TTC549 (cell line): ENCODE measurements at regions not wholly inside any gene's neighbourhood (a gene's known extent, or its start where the extent isn't known, plus 50 kb on each side); places are given as distances from the start of the nearest gene placed in this dataset.

ENCODE experiments used
- FAIRE-seq: peaks from 2 replicates; lab custom pipeline; 2012; peaks lifted over from hg19 to GRCh38; lab: Jason Lieb, UNC

DNA sequence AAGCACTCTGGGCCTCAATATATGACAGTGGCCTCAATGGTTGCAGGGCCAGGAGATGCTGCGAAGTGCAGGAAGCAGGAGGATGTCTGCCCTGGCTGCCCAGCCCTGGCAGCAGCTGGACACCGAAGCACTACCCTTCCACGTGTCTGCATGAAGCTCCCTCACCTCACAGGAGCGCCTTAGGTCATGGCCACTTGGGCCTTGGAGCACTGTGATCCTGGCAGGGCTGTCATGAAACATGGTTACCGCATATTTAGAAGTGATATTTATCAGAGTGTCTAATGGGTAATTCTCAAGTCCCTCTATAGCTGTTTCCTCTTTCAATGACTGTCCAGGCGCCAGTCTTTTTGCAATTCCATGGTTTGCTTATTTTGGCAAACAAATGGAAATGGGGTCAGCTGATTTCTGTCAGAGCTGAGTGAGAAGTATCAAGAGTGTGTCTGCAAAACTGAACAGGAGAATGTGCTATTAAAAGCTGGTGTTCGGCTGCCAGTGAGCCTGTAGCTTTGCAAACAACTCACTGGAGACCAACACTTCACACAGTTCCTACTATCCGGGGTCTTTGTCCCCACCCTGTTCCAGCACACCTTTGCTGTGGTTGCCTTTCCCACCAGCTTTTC lies 285.9 kb downstream of the KIF4B start:
- FAIRE-seq = no peak

DNA sequence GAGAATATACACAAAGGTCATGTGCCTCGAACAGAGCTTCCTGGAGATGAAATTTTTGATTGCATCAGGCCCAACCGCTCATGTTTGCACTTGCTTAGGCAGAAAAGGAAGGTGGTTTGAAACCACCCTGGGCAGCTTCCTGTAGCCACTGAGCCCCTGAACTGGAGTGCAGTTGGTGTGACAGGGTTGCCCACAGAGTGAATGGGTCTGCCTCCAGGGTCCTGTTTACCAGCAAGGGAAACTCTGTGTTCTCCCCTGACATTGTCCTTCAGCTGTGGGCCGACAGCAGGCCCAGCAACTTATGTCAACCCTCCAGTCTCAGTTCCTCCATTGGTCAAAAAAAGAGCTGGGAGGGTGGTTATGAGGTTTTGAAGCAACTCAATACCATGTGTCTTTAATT lies 289.6 kb downstream of the KIF4B start:
- FAIRE-seq = no peak

DNA sequence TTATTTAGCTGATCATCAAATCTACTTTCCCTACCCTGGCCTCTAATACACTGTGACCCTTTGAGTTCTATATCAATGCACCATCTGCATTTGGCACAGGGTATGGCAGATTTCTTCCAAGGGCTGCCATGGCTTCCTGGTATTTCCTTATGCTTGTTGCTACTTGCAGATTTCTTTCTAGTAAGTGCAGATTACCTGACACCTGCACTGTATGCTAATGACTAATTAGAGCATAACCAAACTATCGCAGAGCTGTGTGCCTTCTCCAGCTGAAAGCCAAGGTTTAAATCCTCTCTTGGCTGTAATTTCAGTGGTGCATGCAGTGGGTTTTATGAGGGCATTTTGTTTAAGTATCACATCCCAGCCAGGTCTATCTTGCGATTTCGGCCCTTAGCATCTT lies 293.7 kb downstream of the KIF4B start:
- no peak for FAIRE-seq

DNA sequence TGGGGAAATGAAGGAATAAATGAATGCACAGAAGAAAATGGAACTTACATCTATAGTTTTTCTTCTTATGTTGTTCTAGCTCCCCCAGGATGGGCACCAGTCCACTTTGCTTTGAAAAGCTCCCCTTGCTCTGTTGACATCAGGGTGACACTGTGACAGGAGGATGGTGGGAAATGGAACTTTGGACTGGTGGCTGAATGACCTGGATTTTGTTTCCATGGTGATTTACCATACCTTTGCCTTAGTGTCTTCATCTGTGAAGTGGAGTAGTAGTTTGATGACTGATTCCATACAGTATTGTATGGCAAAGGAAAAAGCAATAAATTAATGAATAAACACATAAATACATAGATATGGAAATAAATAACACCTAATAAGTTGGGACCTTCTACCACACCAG lies 294.7 kb downstream of the KIF4B start:
- no peak for FAIRE-seq

DNA sequence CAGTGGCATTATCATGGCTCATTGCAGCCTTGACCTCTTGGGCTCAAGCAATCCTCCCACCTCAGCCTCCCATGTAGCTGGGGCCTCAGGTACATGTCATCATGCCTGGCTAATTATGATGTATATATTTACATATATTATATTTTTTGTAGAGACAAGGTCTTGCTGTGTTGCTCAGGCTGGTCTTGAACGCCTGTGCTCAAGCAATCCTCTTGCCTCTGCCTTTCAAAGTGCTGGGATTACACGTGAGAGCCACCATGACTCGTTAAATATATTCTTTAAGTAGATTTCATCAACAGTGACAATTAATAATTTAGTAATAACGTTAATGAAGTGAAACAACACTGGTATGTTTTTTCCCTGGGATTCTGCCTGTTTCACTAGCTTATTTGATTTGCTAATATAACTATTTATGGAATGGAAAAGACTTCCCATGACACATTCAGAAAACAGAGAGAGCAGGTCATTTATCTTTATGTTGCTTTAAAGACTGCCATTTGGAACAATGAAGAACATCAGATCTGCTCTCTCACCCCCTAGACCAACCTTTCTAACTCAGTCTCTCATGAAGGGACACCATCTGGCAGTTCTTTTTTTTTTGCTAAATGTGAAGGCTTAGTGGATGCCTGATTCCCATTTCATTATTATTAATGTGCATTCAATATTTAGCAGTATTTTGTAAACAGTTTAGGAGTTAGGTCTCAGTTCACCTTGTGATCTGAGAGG lies 295.6 kb downstream of the KIF4B start:
- FAIRE-seq = no peak

DNA sequence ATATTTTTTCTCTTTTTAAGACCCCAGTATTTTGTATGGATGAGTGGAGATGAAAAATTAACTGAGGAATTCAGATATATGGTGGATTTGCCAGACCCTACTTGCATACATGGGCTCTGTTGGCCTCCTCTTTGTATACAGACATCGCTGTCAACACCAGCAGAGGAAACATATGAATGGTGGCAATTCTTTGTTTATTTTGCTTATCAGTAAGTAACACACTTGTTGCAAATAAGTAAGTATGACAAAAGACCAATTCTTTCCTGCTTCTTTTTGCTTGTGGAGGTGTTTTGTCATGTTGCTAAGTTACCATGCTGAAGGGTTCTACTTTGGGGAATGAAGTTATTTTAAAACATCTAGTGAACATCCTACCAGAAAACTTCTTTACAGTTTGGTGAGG lies 298.2 kb downstream of the KIF4B start:
- no peak for FAIRE-seq

DNA sequence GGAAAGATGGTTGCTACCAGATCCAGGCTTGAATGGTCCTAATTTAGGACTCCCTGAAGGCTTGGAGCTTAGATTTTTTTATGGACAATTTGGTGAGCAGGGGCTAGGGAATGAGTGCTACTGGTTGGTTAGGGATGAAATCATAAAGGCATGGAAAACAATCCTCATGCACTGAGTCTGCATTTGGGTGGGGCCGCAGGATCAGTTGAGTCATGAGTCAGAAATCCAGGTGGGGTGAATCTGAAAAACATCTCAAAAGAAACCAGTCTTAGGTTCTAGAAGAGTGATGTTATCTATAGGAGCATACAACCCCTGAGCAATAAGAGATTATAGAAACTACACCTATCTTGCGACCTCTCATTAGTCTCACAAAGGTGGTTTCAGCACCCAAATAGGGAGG lies 300.0 kb downstream of the KIF4B start:
- FAIRE-seq = no peak

DNA sequence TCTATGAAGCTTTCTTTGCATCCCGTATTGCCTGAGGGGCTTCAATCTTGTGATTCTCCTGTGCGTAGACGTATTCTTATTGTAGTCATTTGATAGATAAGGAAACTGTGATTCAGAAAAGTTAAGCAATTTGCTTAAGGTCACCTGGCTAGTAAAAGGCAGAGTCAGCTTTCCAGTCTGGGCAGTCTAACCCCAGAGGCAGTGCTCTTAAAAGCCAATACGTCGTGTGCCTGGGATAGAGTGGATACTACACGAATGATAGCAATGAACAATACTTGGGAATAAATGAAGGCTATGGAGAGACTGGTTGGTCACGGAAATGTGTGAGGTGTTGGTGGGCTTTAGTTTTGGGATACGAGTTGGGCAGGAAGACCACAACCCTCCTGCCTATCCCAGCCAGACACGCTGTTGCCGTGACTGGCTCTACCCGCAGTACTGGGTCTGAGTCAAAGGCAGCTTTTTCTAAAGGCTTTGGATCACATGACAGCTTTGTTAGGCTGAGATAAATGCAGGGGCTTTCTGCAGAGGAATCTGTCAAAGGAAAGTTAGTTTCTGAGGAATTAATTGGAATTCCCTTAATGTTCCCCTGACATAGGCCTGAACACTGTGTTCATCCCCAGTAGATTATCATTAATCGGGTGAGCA lies 302.6 kb downstream of the KIF4B start:
- no peak for FAIRE-seq

DNA sequence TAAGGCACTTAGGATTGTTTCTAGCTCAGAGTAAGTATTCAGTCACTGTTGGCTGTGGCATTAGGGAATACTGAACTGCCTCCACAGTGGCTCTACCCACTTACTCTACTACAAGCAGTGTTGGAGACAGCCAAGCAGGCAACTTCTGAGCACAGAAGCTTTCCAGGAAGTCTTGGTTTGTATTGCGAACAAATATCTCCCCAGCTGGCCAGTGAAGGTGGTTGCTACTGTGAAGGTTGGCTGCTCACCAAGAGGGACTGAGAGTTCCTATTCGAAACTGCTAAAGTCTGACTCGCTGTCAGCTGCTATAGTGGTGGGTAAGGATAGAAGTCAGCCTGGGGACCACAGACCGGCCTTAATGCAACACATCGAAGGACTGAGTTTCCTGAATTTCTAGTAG lies 319.1 kb downstream of the KIF4B start:
- no peak for FAIRE-seq

DNA sequence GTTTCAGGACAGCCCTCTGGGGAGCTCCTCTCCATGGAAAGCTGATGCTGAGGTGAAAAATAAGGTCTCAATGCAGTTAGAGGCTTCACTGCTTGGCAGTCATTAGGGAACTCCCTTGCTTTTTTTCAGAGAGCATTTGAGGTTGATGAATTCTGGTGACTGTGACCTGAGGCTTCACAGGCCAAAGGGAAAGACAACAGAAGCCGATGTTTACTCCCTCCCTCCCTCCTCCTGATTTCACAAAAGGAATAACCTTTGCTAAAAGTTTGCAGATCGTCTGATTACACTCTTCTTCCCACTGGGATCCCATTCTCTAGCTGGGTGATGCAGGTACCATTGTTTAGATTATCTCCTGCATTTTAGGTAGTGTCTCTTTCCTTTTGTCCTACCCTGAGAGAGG lies 329.4 kb downstream of the KIF4B start:
- no peak for FAIRE-seq

DNA sequence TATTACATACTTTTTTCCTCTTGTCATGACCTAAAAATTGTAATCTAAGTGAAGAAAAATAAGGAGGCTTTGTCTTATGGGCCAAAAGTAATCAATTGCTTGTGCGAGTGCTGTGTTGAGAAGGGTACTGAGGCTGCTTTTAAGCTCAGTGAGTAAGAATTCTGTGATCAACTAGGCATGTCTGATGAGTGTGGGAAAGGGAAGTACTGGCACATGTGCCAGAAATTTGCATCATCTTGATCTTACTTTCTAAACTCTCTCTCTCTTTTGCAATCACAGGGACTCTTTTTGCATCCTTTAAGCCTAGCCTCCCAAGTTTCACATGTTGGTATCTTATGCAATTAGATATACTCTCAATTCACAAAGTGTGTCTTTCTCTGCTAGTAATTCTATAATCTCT lies 329.9 kb downstream of the KIF4B start:
- no peak for FAIRE-seq

DNA sequence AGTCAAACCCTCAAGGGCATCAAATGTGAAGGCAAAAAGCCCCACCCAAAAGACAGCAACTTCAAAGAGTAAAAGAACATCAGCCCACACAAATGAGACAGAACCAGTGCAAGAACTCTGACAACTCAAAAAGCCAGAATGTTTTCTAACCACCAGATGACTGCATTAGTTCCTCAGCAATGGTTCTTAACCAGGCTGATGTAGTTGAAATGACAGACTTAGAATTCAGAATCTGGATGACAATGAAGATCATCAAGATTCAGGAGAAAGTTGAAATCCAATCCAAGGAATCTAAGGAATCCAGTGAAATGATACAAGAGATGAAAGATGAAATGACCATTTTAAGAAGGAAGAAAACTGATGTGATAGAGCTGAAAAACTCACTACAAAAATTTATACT lies 339.7 kb downstream of the KIF4B start:
- FAIRE-seq = no peak

DNA sequence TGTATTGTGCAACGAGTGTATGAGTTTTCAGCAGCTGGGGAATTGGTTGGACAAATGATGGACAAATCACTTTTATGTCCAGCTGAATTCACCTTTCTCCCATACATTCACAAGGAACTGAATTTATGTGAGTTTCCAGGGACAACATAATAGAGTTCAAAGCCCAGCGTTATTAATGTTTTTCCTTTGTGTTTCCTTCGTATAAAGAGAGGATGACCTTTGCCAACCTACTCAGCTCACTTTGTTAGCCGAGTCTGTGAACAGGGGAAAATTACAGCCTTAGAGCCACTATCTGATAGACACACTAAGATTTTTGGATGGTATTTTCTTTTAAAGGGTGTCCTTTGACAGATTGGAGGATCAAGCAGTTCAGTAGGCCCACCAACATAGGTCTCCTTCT lies 352.5 kb downstream of the KIF4B start:
- no peak for FAIRE-seq

DNA sequence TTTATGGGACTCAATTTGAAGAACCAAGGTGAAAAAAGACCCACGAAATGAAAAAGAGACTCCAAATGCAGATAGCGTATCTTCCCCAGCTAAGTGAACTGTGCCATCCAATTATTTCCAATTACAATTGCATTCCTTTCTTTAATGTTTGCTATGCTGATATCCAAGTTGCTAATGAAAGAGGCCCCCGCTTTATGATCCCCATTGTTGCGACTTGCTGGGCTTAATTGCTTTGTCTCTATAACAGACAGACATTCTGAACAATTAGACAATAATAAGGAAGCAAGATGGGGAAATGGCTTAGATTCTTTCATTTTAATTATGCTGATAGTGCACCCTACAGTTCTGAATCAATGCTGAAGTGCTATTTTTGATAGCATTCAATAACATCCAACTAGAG lies 354.3 kb downstream of the KIF4B start:
- no peak for FAIRE-seq

DNA sequence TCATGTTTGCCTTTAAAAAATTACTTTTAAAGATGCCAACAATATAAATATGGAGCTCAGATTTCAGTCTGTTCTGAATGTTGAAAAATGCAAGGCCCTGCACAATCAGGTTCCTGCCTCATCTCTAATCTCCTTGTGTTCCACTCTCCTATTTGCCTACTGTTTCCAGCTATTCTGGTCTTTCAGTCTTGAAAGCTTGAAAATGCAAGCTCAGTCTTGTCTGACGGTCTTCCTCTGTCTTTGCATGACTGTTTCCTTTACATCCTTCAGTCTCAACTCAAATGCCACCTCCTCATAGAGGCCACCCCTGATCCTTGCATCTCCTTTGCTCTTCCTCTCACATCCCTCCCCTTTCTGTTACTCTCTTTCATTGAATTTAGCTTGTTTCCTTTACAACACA lies 354.9 kb downstream of the KIF4B start:
- no peak for FAIRE-seq

DNA sequence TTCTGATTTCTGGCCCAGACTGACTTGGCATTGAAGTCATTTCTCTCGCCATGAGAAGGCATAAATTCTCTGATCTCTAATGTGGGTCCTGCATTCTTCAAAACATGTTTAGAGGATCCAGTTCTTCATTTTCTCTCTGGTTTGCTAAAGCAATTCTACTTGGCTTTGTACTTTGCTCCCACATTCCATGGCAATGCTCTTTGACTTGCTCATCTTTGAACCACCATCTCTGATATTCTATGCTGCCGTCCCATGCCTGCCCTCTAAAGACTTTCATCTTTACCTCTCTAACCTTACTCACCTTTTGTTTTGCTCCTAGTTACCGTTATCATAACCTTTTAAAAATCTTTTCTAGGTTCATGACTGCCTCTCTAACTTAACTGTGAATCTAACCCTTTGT lies 366.9 kb downstream of the KIF4B start:
- no peak for FAIRE-seq

DNA sequence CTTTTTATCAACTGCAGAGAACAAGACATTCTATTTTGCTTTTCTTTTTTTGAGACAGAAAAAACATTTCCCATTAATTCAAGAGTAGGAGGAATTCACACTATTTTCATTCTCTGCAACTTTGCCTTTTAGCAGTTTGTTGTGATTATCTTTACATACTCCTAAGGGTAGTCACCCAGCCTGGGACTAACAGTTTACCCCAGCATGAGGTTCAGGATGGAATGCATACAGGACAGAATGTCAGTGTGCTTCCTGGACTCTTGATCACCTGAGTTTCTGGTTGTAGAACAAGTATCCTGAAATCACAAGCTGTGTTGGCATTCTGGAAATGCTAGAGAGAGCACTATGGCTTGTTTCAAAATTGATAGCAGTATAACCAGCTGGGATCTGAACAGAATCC lies 368.1 kb downstream of the KIF4B start:
- FAIRE-seq = no peak

DNA sequence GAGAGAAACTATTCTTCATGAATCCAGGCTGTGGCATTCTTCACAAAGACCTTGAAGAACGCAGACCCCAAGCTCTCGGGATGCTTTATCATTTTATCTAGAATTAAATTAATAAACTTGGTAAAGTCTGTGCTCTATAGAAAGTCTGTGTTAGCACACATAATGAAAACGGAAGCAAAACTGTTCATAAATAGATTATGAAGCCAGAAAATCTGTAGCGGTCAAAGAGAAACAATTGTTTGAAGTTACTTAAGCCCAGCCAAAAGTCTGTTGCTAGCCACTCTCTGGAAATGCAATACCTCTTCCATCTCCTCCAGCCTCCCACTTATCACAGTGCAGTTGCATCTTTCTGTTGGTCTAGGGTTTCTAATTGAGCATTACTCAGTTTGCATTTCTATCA lies 375.9 kb downstream of the KIF4B start:
- FAIRE-seq = no peak

DNA sequence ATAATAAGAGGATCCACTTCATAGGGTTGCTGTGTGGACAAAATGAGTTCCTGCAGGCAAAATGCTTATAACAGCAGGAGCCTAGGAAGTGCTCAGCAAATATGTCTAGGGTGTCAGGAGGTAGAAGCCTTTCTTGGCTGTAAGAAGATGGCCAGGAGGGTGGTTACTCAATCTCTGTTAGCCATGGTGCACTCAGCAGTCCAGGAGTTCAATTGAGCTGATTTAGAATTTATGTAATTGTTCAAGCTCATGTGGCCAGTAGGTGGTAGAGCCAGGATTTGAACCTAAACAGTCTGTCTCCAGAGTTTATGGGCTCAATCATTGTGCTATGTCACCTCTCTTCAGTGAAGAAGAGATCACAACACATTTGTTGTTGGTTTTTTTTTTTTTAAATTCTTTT lies 381.2 kb downstream of the KIF4B start:
- FAIRE-seq = no peak

DNA sequence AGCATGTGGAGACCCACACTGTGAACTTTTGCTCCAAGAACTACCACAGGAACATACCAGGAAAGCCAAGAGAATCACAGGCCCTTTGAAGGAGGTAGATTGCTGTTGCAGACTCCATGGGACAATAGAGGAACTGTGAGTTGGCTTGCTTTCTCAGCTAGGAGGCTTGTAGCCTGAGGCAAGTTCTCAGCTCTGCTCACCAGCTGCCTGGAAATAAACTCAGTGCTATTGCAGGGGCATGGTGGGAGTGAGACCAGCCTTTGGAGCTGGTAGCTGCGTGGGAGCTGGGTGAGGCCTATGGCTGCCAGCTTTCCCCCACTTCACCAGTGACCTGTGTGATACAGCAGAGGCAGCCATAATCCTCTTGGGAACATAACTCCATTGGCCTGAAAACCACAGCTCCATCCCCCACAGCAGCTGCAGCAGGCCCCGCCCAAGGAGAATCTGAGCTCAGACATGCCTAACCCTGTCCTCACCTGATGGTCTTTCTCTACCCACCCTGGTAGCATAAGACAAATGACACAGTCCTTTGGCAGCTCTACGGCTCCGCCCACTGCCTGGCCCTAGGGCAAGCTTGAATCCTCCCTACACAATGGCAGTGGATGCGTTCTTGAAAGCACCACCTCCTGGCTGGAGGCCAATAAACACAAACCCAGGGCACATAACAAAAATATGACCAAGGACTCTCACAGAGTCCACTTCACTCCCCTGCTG lies 389.5 kb downstream of the KIF4B start:
- no peak for FAIRE-seq

DNA sequence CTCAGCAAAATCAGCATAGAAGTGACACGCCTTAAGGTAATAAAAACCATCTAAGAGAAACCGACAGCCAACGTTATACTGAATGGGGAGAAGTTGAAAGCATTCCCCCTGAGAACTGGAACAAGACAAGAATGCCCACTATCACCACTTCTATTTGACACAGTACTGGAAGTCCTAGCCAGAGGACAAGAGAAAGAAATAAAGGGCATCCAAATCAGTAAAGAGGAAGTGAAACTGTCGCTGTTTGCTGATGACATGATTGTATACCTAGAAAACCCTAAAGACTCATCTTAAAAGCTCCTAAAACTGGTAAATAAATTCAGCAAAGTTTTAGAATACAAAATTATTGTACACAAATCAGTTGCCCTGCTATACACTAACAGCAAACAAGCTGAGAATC lies 393.3 kb downstream of the KIF4B start:
- no peak for FAIRE-seq

DNA sequence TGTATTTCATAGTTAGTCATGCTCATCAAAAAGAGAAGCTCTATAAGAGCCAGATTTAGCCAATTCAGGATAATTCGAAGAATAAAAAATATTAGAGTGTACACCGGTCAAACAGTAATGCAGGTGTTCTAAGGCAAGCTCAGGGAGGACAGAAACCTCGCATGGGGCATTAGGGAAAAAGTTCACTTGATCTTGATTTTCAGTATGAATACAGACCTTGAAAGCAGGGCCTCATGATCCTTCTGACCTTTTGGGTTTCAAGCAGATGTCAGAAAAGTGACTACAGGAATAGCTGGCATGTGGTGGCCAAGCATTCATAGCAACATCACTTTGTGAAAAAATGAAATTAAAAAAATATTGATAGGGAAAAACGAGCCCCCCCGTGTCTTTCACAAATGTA lies 394.9 kb downstream of the KIF4B start:
- no peak for FAIRE-seq

DNA sequence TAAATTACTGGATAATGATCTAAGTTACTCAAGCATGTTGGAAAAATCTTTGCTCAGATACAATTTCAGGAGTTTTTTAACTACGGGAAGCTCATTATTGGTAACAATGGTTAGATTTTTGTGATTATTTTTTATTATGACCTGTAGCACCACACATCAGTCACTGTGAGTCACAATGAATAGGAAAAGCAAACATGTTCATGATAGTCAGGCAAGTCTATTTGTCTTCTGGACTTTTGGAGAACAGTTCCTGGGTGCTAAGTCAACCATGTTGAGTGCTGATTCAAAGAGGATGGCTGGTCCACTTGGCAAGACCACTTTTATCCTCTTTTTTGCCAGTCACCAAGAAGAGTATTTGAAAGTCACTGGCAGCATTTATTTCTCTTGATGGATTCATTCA lies 403.2 kb downstream of the KIF4B start:
- FAIRE-seq = no peak
